ENCODE measurements at regions not wholly inside any gene's neighbourhood (a gene's known extent, or its start where the extent isn't known, plus 50 kb on each side); places are given as distances from the start of the nearest gene placed in this dataset.

- no peaks in the 10 kb centered on the region for H3K36me3 Mint-ChIP-seq (ENCODE audit: low read depth)
Measured at GRCh38 chr4:43867908-43868307, 580.7 kb downstream of the KCTD8 start.

GRCh38 chr4:43875655-43876054, 573.0 kb downstream of the KCTD8 start:
- TF ChIP-seq CTCF (IDR thresholded peaks at IDR 0.05; ENCODE audit: unreplicated experiment in 3 of 3) = no peak
- H3K4me1 Mint-ChIP-seq = no peaks in the 10 kb centered on the region
- no peaks in the 10 kb centered on the region for H3K36me3 Mint-ChIP-seq (ENCODE audit: low read depth)
- no peak overlapping the region for H3K4me3 Mint-ChIP-seq
- no peak overlapping the region for H3K27ac Mint-ChIP-seq
- peaks cover 6% of the 10 kb centered on the region for H3K27me3 Mint-ChIP-seq (ENCODE audit: low read depth)
- peaks cover 9% of the 10 kb centered on the region for H3K9me3 Mint-ChIP-seq

More at GRCh38 chr4:43867908-43868307, 580.7 kb downstream of the KCTD8 start:
- peaks cover 11% of the 10 kb centered on the region for H3K9me3 Mint-ChIP-seq
- H3K27me3 Mint-ChIP-seq (ENCODE audit: low read depth) = no peaks in the 10 kb centered on the region
- no peak overlapping the region for H3K27ac Mint-ChIP-seq
- no peaks in the 10 kb centered on the region for H3K4me1 Mint-ChIP-seq
- H3K4me3 Mint-ChIP-seq = no peak overlapping the region
- no peak for TF ChIP-seq CTCF (IDR thresholded peaks at IDR 0.05; ENCODE audit: unreplicated experiment in 3 of 3)

GRCh38 chr4:43882470-43882869, 566.1 kb downstream of the KCTD8 start:
- H3K4me3 Mint-ChIP-seq = no peak overlapping the region
- no peaks in the 10 kb centered on the region for H3K4me1 Mint-ChIP-seq
- no peak for TF ChIP-seq CTCF (IDR thresholded peaks at IDR 0.05; ENCODE audit: unreplicated experiment in 3 of 3)
- no peaks in the 10 kb centered on the region for H3K36me3 Mint-ChIP-seq (ENCODE audit: low read depth)
- no peak overlapping the region for H3K27ac Mint-ChIP-seq
- no peaks in the 10 kb centered on the region for H3K27me3 Mint-ChIP-seq (ENCODE audit: low read depth)
- H3K9me3 Mint-ChIP-seq = no peaks in the 10 kb centered on the region

GRCh38 chr4:43886196-43886595, 562.4 kb downstream of the KCTD8 start:
- no peak for TF ChIP-seq CTCF (IDR thresholded peaks at IDR 0.05; ENCODE audit: unreplicated experiment in 3 of 3)
- no peak overlapping the region for H3K27ac Mint-ChIP-seq
- H3K4me3 Mint-ChIP-seq = no peak overlapping the region
- H3K9me3 Mint-ChIP-seq = no peaks in the 10 kb centered on the region
- H3K36me3 Mint-ChIP-seq (ENCODE audit: low read depth) = no peaks in the 10 kb centered on the region
- H3K4me1 Mint-ChIP-seq = no peaks in the 10 kb centered on the region
- H3K27me3 Mint-ChIP-seq (ENCODE audit: low read depth) = no peaks in the 10 kb centered on the region

GRCh38 chr4:43898836-43899235, 549.8 kb downstream of the KCTD8 start:
- H3K36me3 Mint-ChIP-seq (ENCODE audit: low read depth) = no peaks in the 10 kb centered on the region
- no peak overlapping the region for H3K27ac Mint-ChIP-seq
- H3K27me3 Mint-ChIP-seq (ENCODE audit: low read depth) = no peaks in the 10 kb centered on the region
- no peaks in the 10 kb centered on the region for H3K9me3 Mint-ChIP-seq
- no peak overlapping the region for H3K4me3 Mint-ChIP-seq
- H3K4me1 Mint-ChIP-seq = no peaks in the 10 kb centered on the region
- TF ChIP-seq CTCF (IDR thresholded peaks at IDR 0.05; ENCODE audit: unreplicated experiment in 3 of 3) = no peak

GRCh38 chr4:43903456-43903855, 545.2 kb downstream of the KCTD8 start:
- H3K27ac Mint-ChIP-seq = no peak overlapping the region
- TF ChIP-seq CTCF (IDR thresholded peaks at IDR 0.05; ENCODE audit: unreplicated experiment in 3 of 3) = no peak
- no peak overlapping the region for H3K4me3 Mint-ChIP-seq
- no peaks in the 10 kb centered on the region for H3K4me1 Mint-ChIP-seq
- no peaks in the 10 kb centered on the region for H3K36me3 Mint-ChIP-seq (ENCODE audit: low read depth)
- no peaks in the 10 kb centered on the region for H3K9me3 Mint-ChIP-seq
- H3K27me3 Mint-ChIP-seq (ENCODE audit: low read depth) = no peaks in the 10 kb centered on the region
